ENCODE measurements at regions not wholly inside any gene's neighbourhood (a gene's known extent, or its start where the extent isn't known, plus 50 kb on each side); places are given as distances from the start of the nearest gene placed in this dataset.

DNA sequence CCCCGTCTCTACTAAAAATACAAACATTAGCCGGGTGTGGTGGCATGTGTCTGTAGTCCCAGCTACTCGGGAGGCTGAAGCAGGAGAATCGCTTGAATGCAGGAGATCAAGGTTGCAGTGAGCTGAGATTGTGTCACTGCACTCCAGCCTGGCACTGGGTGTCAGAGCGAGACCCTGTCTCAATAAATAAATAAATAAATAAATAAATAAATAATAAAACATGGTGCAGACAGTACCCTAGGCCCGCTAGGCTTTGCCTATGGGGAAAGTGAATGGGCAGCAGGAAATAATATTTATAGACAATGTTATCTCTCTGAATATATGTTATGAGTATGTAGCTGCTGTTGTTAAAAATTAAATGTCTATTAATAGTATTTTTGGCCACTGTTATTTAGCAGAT, 130.4 kb downstream of the LARP7 start:
- no peak overlapping the region for H3K4me3 ChIP-seq (replicated peaks in 1 of 2; ENCODE audit: low read depth in 2 of 2, low read length in 2 of 2)
- TF ChIP-seq, protein P1, sequence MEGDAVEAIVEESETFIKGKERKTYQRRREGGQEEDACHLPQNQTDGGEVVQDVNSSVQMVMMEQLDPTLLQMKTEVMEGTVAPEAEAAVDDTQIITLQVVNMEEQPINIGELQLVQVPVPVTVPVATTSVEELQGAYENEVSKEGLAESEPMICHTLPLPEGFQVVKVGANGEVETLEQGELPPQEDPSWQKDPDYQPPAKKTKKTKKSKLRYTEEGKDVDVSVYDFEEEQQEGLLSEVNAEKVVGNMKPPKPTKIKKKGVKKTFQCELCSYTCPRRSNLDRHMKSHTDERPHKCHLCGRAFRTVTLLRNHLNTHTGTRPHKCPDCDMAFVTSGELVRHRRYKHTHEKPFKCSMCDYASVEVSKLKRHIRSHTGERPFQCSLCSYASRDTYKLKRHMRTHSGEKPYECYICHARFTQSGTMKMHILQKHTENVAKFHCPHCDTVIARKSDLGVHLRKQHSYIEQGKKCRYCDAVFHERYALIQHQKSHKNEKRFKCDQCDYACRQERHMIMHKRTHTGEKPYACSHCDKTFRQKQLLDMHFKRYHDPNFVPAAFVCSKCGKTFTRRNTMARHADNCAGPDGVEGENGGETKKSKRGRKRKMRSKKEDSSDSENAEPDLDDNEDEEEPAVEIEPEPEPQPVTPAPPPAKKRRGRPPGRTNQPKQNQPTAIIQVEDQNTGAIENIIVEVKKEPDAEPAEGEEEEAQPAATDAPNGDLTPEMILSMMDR (IDR thresholded peaks at IDR 0.05; ENCODE audit: low read depth, low read length), result no peak
- DNase-seq (ENCODE audit: low read depth in 2 of 2), result no peak

DNA sequence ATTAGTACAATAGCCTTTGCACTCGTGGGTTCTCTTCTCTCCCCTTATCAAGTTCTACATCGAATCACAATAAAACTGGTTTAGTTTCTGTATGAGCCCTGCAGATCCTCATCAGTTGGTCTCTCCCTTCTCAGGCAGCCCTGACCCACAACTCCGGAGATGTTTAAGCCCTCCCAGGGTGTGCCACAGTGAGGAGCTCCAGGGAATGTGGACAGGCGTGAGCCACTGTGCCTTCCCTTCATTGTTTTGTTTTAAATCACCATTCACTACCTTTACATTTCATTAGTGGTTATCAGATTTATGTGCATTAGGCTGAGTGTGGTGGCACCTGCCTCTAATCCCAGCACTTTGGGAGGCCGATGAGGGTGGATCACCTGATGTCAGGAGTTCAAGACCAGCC, 133.2 kb downstream of the LARP7 start:
- no peak for DNase-seq (ENCODE audit: low read depth in 2 of 2)

DNA sequence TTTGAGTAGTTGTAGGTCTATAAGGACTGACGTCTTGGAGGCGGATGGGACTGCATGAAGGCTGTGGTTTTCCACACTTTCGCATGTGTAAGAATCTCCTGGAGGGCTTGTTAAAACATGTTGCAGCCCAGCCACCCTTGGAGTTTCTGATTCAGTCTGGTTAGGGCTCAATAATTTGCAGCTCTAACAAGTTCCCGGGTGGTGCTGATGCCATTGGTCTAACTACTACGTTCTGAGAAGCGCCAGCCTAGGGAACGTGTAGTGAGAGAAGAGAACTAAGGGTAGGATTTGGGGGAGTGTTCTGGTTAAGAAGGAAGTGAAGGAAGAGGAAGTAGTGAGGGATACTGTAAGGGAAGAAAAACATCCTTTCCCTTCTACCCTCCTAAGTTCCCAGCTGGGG, 138.9 kb downstream of the LARP7 start:
- TF ChIP-seq, protein P1 (IDR thresholded peaks at IDR 0.05; ENCODE audit: low read depth, low read length), result no peak
- H3K4me3 ChIP-seq (replicated peaks in 1 of 2; ENCODE audit: low read depth in 2 of 2, low read length in 2 of 2), result no peak overlapping the region
- DNase-seq (ENCODE audit: low read depth in 2 of 2), result no peak

More for the DNA sequence above, 133.2 kb downstream of the LARP7 start:
- TF ChIP-seq, protein P1 (IDR thresholded peaks at IDR 0.05; ENCODE audit: low read depth, low read length), result no peak
- H3K4me3 ChIP-seq (replicated peaks in 1 of 2; ENCODE audit: low read depth in 2 of 2, low read length in 2 of 2), result no peak overlapping the region

DNA sequence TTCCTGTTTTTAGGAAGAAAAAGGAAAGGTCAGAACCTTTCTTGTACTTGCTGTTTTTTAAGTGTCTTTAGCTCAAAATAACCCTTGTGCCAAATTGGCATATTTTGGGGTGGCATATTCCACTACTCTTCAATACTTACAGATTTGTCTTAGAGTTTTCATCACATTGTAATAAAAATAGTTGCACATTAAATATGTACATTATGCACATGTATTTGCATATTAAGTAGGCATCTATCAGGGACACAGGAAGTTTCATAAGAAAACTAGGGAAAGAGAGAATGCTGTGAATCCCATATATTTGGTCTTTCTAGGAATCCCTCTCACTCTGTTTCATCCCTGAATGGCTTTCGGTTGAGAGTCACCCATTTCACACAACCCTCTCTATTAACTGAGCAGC, 139.6 kb downstream of the LARP7 start:
- no peak overlapping the region for H3K4me3 ChIP-seq (replicated peaks in 1 of 2; ENCODE audit: low read depth in 2 of 2, low read length in 2 of 2)
- no peak for DNase-seq (ENCODE audit: low read depth in 2 of 2)

DNA sequence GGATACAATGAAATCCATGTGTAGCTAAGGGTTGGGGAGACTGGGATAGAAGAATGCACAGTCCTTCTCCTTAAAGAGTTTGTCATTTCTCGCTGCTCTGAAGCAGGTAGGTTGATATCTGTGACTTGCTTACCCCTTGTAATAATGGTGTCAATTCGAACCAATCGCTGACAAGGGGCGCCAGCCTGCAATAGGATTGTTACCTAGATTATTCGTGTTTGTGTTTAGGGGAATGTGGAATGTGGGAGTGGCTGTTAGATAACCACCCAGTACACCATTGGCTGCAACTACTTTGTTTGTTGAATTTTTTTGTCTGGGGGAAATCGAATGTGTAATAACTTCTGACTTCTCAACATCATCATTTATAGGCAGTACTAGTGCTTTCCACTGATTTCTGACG, 141.6 kb downstream of the LARP7 start:
- TF ChIP-seq, protein P1 (IDR thresholded peaks at IDR 0.05; ENCODE audit: low read depth, low read length), result no peak
- DNase-seq (ENCODE audit: low read depth in 2 of 2), result no peak
- no peak overlapping the region for H3K4me3 ChIP-seq (replicated peaks in 1 of 2; ENCODE audit: low read depth in 2 of 2, low read length in 2 of 2)

More for the DNA sequence above, 139.6 kb downstream of the LARP7 start:
- TF ChIP-seq, protein P1 (IDR thresholded peaks at IDR 0.05; ENCODE audit: low read depth, low read length), result no peak

DNA sequence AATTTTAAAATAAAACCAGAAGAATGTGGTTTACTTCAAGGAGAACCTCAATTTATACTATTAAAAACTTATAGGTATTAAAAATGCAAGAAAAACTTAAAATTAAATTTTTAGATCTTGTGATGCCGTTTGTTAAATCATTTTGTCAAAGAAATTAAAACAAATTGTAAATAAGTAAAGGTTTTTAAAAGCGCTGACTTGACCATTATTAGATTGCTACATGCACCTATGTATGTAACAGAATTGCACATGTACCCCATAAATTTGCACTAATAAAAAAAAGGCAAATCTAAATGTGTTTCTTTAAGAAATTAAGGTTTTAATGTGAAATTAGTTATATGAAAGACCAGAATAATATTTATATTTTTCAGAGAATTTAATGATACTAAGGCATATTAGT, 156.1 kb downstream of the LARP7 start:
- TF ChIP-seq, protein P1 (IDR thresholded peaks at IDR 0.05; ENCODE audit: low read depth, low read length), result no peak
- no peak overlapping the region for H3K4me3 ChIP-seq (replicated peaks in 1 of 2; ENCODE audit: low read depth in 2 of 2, low read length in 2 of 2)
- no peak for DNase-seq (ENCODE audit: low read depth in 2 of 2)

DNA sequence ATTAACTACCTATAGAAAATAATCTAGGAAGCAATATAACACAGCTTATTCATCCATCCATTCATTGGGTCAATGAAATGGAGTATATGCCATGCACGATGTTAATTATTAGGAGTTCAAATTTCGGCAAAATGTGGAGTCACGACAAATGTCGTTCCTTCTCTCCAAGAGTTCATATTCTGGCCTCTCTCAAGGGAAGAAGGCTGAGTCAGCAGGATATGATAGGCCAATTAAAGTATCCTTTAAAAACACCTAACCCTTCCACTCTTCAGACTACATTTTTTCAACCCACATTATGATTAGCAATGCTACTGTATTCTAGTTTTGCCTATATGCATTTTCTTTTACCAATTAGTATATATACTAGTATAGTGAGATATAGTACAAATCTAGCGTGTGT, 163.1 kb downstream of the LARP7 start:
- H3K4me3 ChIP-seq (replicated peaks in 1 of 2; ENCODE audit: low read depth in 2 of 2, low read length in 2 of 2), result no peak overlapping the region
- no peak for DNase-seq (ENCODE audit: low read depth in 2 of 2)
- TF ChIP-seq, protein P1 (IDR thresholded peaks at IDR 0.05; ENCODE audit: low read depth, low read length), result no peak

Data from cardiac fibroblast (primary cell).